ENCODE measurements at regions not wholly inside any gene's neighbourhood (a gene's known extent, or its start where the extent isn't known, plus 50 kb on each side); places are given as distances from the start of the nearest gene placed in this dataset.

GRCh38 chrX:26295425-26295824, 79.5 kb downstream of the MAGEB5 start:
- intact Hi-C loops (cut with DNase I; ENCODE audit: low total_unique reads): no loop called here
- no peak for DNase-seq
- Histone ChIP-seq H3K4me3 (no peak overlapping the region), H3K27me3 (replicated peaks in 1 of 7) (no peaks in the 10 kb centered on the region), H3K4me1 (no peaks in the 10 kb centered on the region), H3K9me3 (peaks cover 0 to 5% (median 0%) of the 10 kb centered on the region in 8 donors), H3K27ac (no peak overlapping the region), H3K36me3 (no peaks in the 10 kb centered on the region)
- WGBS, 5 donors: 42 to 60% (median 50%) methylated on average over 1 of the region's 1 CpG
- TF ChIP-seq, protein P1, sequence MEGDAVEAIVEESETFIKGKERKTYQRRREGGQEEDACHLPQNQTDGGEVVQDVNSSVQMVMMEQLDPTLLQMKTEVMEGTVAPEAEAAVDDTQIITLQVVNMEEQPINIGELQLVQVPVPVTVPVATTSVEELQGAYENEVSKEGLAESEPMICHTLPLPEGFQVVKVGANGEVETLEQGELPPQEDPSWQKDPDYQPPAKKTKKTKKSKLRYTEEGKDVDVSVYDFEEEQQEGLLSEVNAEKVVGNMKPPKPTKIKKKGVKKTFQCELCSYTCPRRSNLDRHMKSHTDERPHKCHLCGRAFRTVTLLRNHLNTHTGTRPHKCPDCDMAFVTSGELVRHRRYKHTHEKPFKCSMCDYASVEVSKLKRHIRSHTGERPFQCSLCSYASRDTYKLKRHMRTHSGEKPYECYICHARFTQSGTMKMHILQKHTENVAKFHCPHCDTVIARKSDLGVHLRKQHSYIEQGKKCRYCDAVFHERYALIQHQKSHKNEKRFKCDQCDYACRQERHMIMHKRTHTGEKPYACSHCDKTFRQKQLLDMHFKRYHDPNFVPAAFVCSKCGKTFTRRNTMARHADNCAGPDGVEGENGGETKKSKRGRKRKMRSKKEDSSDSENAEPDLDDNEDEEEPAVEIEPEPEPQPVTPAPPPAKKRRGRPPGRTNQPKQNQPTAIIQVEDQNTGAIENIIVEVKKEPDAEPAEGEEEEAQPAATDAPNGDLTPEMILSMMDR (IDR thresholded peaks at IDR 0.05 in 8 of 11, conservative IDR thresholded peaks at IDR 0.05 in 3 of 11): no peak
- TF ChIP-seq POLR2A (IDR thresholded peaks at IDR 0.05): no peak
- no peak for TF ChIP-seq POLR2AphosphoS5 (IDR thresholded peaks at IDR 0.05)

DNA sequence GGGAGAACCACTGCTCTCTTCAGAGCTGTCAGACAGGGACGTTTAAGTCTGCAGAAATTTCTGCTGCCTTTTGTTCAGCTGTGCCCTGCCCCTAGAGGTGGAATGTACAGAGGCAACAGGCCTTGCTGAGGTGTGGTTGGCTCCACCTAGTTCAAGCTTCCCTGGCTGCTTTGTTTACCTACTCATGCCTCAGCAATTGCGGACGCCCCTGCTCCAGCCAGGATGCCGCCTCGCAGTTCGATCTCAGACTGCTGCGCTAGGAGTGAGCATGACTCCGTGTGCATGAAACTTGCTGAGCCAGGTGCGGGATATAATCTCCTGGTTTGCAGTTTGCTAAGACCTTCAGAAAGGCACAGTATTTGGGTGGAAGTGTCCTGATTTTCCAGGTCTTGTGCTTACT, 70.9 kb downstream of the MAGEB5 start:
- no peaks in the 10 kb centered on the region for H3K36me3 ChIP-seq
- H3K4me1 ChIP-seq: no peaks in the 10 kb centered on the region
- 88 to 100% (median 92%) methylated on average over 8 to 9 of the region's 9 CpGs for WGBS, 5 donors
- no peak for TF ChIP-seq POLR2AphosphoS5 (IDR thresholded peaks at IDR 0.05)
- TF ChIP-seq, protein P1 (IDR thresholded peaks at IDR 0.05 in 8 of 11, conservative IDR thresholded peaks at IDR 0.05 in 3 of 11): no peak
- TF ChIP-seq POLR2A (IDR thresholded peaks at IDR 0.05): no peak
- peaks cover 0 to 3% (median 0%) of the 10 kb centered on the region in 8 donors for H3K9me3 ChIP-seq
- intact Hi-C loops (cut with DNase I; ENCODE audit: low total_unique reads): no loop called here
- no peaks in the 10 kb centered on the region for H3K27me3 ChIP-seq (replicated peaks in 1 of 7)
- no peak overlapping the region for H3K4me3 ChIP-seq
- no peak for DNase-seq
- no peak overlapping the region for H3K27ac ChIP-seq

Small RNAs in the stretch of these regions (small RNA-seq; reads per million reads assigned to genes)
- 0 reads per million in 4 donors for gene AC005345.1
- gene RF00019: 0 reads per million in 4 donors
- 0 reads per million in 4 donors for gene RNU1-142P
